WERI-Rb-1 (cell line): ENCODE measurements at regions not wholly inside any gene's neighbourhood (a gene's known extent, or its start where the extent isn't known, plus 50 kb on each side); places are given as distances from the start of the nearest gene placed in this dataset.

Source experiments
- DNase-seq: peaks from one replicate; pipeline ENCODE4 v3.0.0-alpha.2; 2020
- H3K27ac ChIP-seq: fragments of 250-450 bp; sonication (Bioruptor Pico); 2 replicates; pipeline ENCODE4 v1.5.1; 2020; ENCODE audit warnings: mild to moderate bottlenecking, moderate library complexity
- H3K27me3 ChIP-seq: fragments of 250-450 bp; sonication (Bioruptor Pico); 2 replicates; pipeline ENCODE4 v1.5.1; 2021; ENCODE audit warnings: mild to moderate bottlenecking, low read depth, moderate library complexity; ENCODE audit not compliant: insufficient read depth, severe bottlenecking
- H3K36me3 ChIP-seq: fragments of 250-450 bp; sonication (Bioruptor Pico); 2 replicates; pipeline ENCODE4 v1.5.1; 2020; ENCODE audit warnings: mild to moderate bottlenecking, moderate library complexity
- H3K4me3 ChIP-seq: 2 replicates; pipeline ENCODE4 v1.5.1; 2011; ENCODE audit warnings: low read depth, mild to moderate bottlenecking, control low read depth, low read length
- H3K9me3 ChIP-seq: fragments of 250-450 bp; sonication (Bioruptor Pico); 2 replicates; pipeline ENCODE4 v1.5.1; 2021; ENCODE audit warnings: mild to moderate bottlenecking, moderate library complexity; ENCODE audit not compliant: severe bottlenecking
- CTCF ChIP-seq: IDR thresholded peaks from 2 replicates; pipeline ENCODE4 v1.5.1; 2011; ENCODE audit warnings: low read depth, mild to moderate bottlenecking, control low read depth, inconsistent platforms, low read length

DNA sequence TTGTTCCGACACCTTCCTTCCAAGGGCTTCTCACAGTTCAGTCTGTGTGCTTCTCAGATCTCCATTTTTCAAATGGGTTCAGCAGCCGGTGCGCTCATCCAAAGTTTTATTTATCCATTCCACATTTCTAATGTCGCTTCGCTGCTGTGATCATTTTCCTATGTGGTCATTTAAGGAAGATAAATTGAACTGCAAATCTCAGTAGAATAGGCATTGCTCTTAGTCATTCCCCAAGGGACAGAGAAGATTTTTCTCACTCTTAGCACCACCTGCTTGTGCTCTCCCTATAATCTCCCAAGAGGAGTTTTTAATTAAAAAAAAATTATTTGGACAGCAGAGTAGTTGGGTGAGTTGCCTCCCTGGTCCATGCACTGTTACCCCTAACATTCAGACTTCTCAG, 278.9 kb upstream of the GATB start:
- H3K27me3 ChIP-seq, result peaks cover 89% of the 10 kb centered on the region
- no peak for DNase-seq
- H3K4me3 ChIP-seq, result no peak overlapping the region
- H3K36me3 ChIP-seq, result no peaks in the 10 kb centered on the region
- TF ChIP-seq CTCF, result no peak
- H3K9me3 ChIP-seq, result no peaks in the 10 kb centered on the region
- no peak overlapping the region for H3K27ac ChIP-seq

DNA sequence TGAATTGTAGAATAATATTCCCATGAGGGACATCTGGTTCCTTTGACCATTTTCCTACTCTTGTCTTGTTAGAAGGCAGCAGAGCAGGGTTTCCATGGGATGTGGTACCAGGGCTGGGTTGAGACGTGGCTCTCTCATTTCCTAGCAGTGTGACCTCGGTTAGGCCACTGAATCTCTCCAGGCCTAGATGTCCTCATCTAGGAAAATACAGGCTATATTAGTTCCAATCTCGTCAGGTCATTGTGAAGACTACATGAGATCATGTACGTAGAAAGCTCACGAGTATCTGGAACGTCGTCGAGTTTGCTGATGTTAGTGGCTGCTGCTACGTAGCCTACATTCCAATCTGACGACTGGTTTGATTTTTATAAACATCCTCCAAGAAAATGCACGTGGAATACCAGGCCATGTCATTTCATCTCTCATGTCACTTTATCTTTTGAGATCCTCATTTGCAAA, 278.2 kb upstream of the GATB start:
- H3K27ac ChIP-seq, result no peak overlapping the region
- H3K9me3 ChIP-seq, result no peaks in the 10 kb centered on the region
- H3K27me3 ChIP-seq, result peaks cover 89% of the 10 kb centered on the region
- no peak for DNase-seq
- no peak for TF ChIP-seq CTCF
- H3K36me3 ChIP-seq, result no peaks in the 10 kb centered on the region
- H3K4me3 ChIP-seq, result no peak overlapping the region

DNA sequence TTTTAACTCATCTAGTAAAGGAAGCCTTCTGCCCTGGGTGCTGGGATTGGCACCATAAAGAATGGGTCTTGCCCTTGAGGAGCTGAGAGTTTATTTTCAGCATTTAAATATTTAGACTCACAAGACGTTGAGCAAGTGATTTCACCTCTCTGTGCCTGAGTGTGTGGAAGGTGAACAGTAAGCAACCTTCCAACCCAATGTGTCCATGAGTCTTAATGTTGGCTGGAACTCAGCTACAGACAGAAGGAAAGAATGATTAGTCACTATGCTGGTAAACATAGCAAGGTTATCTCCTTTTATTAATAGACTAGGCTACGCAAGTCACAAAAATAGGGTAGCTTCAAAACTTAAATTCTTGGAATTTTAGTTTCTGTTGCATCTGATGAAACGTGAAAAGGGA, 277.4 kb upstream of the GATB start:
- DNase-seq, result no peak
- no peak overlapping the region for H3K27ac ChIP-seq
- no peak for TF ChIP-seq CTCF

GRCh38 chr4:152037435-152037834, 276.6 kb upstream of the GATB start:
- Histone ChIP-seq H3K27me3 (peaks cover 91% of the 10 kb centered on the region), H3K36me3 (no peaks in the 10 kb centered on the region), H3K27ac (no peak overlapping the region), H3K9me3 (no peaks in the 10 kb centered on the region), H3K4me3 (no peak overlapping the region)
- DNase-seq, result no peak
- no peak for TF ChIP-seq CTCF

More for the DNA sequence above, 277.4 kb upstream of the GATB start:
- Histone ChIP-seq H3K36me3 (no peaks in the 10 kb centered on the region), H3K27me3 (peaks cover 88% of the 10 kb centered on the region), H3K9me3 (no peaks in the 10 kb centered on the region), H3K4me3 (no peak overlapping the region)

GRCh38 chr4:152033621-152034020, 272.8 kb upstream of the GATB start:
- Histone ChIP-seq H3K9me3 (no peaks in the 10 kb centered on the region), H3K27me3 (peaks cover 89% of the 10 kb centered on the region), H3K27ac (no peak overlapping the region), H3K4me3 (no peak overlapping the region), H3K36me3 (no peaks in the 10 kb centered on the region)
- TF ChIP-seq CTCF, result no peak
- DNase-seq, result no peak

DNA sequence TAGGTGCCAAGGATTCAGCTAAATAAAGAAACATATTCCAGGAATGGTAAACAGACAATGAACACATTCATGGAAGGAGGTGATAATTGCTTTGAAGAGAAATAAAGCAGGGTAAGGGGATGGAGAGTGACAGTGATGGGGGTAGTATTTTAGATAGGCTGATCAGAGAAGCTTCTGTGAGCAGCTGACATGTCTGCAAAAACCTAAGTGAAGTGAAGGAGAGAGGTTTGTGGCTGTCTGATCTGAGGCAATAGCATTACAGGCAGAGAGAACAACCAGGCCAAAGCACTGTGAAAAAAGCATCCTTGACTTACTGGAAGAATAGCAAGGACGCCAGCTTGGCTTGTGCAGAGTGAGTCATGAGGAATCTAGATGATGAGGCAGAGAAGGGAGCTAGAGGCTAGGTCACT, 271.9 kb upstream of the GATB start:
- H3K36me3 ChIP-seq, result no peaks in the 10 kb centered on the region
- H3K27me3 ChIP-seq, result peaks cover 86% of the 10 kb centered on the region
- H3K27ac ChIP-seq, result no peak overlapping the region
- TF ChIP-seq CTCF, result no peak
- H3K9me3 ChIP-seq, result no peaks in the 10 kb centered on the region
- no peak overlapping the region for H3K4me3 ChIP-seq
- no peak for DNase-seq
